Stimulated activated CD4-positive, alpha-beta T cell treated with anti-CD3 and anti-CD28 coated beads, Interleukin-12 subunit alpha, Interleukin-12 subunit beta, amount 100 ng/mL, for 24 hours (primary cell): ENCODE measurements at regions not wholly inside any gene's neighbourhood (a gene's known extent, or its start where the extent isn't known, plus 50 kb on each side); places are given as distances from the start of the nearest gene placed in this dataset.
A peak's percentile ranks its signal among the peaks of the same experiment; 100 is the strongest.

Experiments used
- DNase-seq, 2 experiments: peaks; one replicate each; pipeline ENCODE4 v3.0.0-alpha.2; 2020; ENCODE audit warnings: low read depth in 2 of 2

- DNase-seq: peak; percentile 31 to 64
Observed at GRCh38 chr10:42932735-42933447, 144.0 kb upstream of the RET start.

DNA sequence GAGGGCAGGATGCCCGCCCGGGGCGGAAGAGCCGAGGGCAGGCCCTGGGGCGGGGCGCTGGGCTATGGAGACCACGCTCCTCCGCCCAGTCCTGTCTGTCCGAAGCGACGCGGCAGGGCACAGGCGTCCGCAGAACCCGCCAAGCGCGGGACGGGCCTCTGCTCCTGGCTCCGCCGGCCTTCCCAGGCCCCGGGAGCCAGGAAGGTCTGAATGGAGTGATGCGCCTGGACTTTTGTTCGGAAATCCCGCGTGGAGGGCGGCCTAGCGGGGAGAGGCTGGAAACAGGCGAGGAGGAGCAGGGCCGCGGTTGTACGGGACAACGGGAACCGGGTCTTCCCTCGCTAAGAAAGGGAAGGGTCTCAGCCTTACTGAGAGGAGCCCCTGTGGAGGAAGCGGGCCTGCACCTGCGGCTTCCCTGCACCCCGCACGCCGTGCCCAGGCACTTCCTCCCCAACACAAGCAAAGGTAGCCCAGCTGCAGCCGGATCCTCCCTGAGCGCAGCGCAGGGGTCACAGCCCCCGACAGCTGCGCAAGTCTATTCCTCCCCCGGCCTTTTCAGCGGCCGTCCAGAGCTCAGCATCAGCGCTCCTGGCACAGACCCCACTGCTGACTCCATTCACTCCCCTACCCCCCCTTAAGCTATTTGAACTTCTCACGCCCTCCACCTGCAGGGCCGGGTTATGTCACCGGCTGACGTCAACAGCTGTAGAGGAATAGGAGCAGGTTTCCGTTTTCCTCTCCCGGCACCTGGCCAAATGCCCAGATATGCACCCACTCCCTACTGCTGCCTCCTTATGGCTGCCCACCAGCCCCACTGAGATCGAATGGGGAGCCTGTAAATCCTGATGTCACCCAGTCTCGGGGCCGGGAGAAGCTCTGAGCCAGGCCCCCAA is 143.2 kb upstream of the RET start:
- peak in 1 of 2 experiments; percentile 3 for DNase-seq

GRCh38 chr10:42934351-42934811 is 142.5 kb upstream of the RET start:
- DNase-seq: no peak

DNA sequence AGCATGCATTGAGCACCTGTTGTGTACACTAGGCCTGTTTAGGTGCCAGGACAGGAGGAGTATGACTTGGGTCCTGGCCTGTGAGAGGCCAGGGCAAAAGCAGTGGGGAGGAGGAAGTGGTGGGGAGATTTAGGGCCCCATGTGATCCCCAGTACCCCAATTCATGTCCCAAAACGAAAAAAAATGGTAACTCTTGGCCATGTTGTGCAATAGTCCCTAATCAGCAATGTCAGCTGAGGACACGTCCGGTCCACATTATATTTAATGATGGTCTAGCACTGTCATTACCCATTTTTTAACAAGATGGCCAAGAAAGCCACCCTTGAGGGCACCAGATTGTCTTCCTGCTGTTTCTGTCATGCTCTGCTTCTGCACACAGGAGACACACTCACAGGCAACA is 142.0 kb upstream of the RET start:
- DNase-seq: no peak

DNA sequence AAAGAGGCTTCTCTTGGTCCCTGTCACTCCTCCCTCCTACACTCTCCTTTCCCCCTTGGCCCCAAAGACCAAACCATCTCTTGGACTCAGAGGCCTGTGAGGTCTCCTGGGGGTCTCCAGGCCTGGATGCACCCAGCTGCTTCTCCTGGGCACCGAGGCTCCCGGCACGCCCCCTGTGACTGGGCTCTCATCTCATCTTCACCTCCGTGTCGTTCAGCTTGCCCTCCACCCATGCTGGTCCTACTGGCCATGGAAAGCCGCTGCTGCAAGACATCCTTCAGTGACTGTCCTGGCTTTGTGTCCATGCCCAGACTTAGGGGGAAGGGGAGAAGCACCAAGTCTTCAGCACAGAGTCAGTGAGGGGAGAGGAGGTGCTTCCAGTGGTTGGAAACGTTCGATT is 141.4 kb upstream of the RET start:
- no peak for DNase-seq

DNA sequence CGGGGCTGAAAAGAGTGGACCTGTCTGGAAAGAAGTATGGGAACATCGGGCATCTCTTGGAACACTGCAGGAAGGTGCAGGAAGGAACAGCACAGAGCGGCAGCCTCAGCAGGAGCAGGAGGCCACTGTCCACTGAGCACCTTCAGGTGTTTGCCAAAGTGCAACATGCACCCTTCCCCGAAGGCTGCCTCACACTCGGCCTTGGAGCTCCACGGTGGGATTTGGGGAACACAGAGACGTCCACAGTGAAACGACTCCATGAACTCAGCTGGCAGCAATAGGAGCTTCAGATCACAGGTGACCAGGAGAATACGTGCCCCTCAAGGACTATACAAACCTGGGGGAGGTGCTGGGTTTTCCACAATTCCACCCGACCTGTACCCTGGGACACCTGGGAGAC is 140.3 kb upstream of the RET start:
- DNase-seq: no peak

DNA sequence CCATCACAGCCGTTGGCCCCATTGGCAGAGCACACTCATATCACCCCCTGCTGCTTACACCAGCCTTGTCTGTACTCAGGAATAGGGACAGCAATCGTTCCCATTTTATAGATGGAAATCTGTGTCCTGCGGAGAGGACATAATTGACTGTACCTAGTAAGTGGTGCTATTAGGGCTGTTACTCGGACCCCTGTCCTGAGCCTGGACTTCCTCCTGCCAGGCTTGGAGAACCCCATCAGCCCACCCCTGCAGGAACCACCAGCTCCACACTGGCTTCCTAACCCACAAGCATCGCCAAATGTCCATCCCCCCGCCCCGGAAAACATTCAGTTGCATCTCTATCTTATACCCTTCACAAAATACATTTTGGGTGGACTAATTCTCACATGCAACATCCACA is 139.8 kb upstream of the RET start:
- no peak for DNase-seq

DNA sequence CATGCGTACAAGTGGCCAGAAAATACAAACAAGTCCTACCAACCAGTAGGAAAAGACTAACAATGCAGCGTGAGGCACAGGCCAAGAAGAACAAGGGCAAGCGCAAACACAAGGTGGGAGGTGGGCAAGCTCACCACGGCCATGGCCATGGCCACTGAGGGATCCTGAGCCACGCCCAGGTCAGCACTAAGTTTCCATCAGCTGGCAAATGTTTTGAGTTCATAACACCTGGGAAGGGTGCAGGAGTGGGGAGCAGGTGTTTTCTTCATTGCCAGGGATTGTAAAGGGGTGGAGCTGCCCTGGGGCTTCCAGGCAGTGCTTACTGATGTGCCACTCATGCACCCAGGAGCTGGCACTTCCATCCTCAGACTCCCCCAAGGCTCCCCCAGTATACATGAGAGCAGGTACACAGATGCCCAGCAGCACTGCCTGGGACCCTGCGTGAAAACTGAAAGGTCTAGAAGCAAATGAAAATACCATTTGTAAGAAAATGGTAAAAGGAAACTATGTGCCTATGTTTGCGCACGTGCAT is 139.2 kb upstream of the RET start:
- DNase-seq: no peak

- no peak for DNase-seq
Observed at GRCh38 chr10:42938351-42938750, 138.5 kb upstream of the RET start.

GRCh38 chr10:42939237-42939636 is 137.6 kb upstream of the RET start:
- no peak for DNase-seq

DNA sequence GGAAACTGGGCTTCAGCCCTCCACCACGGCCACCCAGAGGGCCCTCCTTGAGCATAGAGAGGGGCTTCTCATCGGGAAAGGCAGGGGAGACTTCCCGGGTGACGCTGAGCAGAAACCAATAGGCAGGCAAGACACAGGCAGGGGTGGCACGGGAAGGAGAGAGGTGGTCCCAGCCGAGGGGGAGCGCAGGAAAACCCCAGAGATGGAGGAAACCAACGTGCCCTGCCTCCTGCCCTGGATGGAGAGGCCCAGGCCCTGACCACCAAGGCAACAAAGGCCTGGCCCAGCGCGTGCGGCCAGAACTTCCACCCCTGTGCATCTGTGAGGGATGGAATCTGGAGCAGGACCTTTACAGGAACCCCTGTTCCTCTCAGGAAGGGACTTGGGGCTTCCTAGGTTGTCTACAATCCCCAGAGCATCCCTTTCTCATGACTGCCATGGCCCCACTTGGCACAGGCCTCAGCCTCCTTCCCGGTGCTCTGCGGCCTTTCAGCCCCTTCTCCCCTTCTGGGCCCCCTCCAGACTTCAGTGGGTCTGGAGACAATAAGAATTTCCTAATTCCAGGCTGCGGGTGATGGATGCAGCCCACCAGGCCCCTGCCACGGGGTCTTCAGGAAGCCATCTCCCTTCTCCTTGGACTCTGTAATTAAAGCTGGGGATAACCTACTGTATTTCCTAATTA is 137.0 kb upstream of the RET start:
- DNase-seq: no peak

GRCh38 chr10:42940487-42941294 is 136.2 kb upstream of the RET start:
- no peak for DNase-seq

DNA sequence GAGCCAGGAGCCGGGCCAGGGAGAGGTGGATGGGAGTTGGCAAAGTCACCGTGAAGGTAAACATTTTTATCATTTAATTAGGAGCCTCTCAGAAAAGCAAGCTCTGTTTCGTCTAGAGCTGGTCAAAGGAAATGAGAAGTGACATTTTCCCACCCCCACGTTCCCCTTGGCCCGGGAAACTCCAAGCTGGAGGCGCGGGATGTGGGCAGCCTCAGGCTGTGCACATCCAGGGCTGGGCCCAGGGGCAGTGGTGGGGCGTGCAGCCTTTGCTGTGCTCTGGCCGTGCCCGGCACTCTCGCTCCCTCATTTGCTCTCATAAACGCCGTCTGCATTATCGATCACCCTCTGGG is 135.6 kb upstream of the RET start:
- no peak for DNase-seq

GRCh38 chr10:42941790-42942189 is 135.1 kb upstream of the RET start:
- no peak for DNase-seq

- DNase-seq: no peak
Observed at GRCh38 chr10:42942279-42942950, 134.5 kb upstream of the RET start.

DNA sequence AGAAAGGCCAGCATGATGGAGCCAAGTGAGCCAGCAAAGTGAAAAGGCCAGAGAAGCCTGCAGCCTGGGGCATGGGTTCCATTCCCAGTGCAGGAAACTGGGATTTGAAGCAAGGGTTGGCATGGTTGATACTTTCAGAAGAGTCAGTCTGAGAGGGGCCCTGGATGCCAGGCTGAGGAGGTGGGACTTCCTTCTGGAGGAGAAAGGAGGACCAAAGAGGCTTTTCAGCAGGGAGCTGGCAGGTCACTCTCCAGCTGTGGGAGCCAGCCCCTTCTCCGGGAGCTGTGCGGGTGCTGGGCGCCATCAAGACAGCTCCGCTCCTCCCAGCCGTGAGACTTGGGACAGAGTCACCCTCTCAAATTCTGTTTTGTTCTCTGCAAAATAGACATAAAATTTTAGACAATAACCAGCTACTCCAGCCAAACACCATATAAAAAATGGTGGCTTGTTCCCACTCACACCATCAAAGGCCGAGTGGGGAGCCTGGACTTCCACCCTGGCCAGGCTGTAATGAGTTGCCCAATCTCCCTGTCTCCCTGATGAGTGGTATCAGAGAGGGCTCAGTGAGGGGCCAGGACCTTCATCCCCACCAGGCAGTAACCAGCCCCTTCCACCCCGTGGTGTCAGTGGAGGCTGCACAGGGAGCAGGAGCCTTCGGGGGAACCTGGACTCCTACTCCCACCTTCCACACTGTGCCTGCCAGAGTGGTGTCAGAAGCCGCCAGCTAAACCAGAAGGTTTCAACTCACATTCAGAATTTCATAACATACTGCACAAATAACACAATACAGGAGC is 133.6 kb upstream of the RET start:
- DNase-seq: no peak

- DNase-seq: no peak
Observed at GRCh38 chr10:42948040-42948439, 128.8 kb upstream of the RET start.

DNA sequence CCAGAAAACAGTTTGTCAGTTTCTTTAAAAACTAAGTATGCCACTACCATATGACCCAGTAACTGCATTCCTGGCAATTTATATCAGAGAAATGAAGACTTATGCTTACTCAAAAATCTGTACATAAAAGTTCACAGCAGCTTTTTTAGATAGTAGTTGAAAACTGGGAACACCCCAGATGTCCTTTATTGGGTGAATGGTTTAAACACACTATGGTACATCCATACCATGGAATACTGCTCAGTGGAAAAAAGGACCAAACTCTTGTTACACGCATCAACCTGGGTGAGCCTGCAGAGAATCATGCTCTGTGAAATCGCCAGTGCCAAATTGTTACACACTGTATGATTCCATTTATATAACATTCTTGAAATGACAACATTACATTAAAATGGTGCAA is 127.6 kb upstream of the RET start:
- DNase-seq: no peak

DNA sequence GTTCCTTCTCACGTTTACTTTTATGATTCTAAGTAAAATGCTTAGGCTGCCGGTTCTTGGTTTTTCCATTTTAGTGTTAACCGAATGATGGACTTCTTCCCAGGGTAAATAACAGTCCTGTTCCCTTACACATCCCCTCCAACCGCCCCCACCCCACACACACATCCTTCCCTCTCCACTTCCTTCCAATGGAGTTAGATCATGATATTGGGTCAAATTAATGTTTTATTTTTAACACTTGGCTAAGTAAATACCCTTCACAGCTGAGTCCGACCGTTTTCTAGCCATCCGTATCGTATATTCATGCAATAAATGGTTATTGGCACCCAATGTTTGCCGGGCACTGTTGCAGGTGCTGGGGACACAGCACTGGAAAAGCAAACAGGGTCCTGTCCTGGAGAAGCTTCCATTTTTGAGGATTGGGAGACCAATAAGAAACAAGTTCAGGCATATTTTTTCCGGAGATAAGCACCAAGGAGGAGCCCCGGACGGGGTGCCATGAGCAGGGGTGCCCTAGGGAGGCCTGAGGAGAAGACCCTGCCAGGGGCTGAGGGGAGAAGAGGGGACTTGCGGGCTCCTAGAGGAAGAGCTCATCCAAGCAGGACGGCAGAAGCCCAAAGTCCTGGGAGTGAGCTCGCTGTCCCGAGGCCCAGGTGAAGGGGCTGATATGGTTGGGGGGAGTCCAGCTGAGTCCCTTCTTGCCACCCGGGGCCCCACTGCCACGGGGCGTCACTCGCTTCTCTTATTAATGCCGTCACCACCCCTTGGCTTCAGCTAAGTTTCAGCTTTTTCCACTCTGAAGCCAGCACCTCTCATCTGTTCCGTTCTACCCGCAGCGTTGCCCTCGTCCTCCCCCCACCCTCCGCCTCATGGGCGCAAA is 126.0 kb upstream of the RET start:
- no peak for DNase-seq
